ENCODE measurements at regions not wholly inside any gene's neighbourhood (a gene's known extent, or its start where the extent isn't known, plus 50 kb on each side); places are given as distances from the start of the nearest gene placed in this dataset.

- no peaks in the 10 kb centered on the region for H3K9me3 ChIP-seq
- TF ChIP-seq CTCF (IDR thresholded peaks at IDR 0.05): no peak
These were observed 247.7 kb upstream of the DMRT1 start for GRCh38 chr9:593809-594208.

GRCh38 chr9:596703-597102 is 244.8 kb upstream of the DMRT1 start:
- no peak overlapping the region for H3K4me3 ChIP-seq (ENCODE audit: low read depth in 1 of 2, low read length in 1 of 2)
- H3K27me3 ChIP-seq: no peaks in the 10 kb centered on the region
- H3K4me1 ChIP-seq (ENCODE audit: control insufficient read depth in 1 of 2, insufficient read depth in 1 of 2, low read depth in 1 of 2, low read length in 1 of 2): peaks cover 4 to 6% of the 10 kb centered on the region in 2 experiments
- H3K27ac ChIP-seq: no peak overlapping the region
- TF ChIP-seq CTCF (IDR thresholded peaks at IDR 0.05): no peak
- no peaks in the 10 kb centered on the region for H3K9me3 ChIP-seq
- H3K36me3 ChIP-seq: no peaks in the 10 kb centered on the region

More at GRCh38 chr9:593809-594208, 247.7 kb upstream of the DMRT1 start:
- H3K27me3 ChIP-seq: no peaks in the 10 kb centered on the region
- no peak overlapping the region for H3K4me3 ChIP-seq (ENCODE audit: low read depth in 1 of 2, low read length in 1 of 2)
- H3K4me1 ChIP-seq (ENCODE audit: control insufficient read depth in 1 of 2, insufficient read depth in 1 of 2, low read depth in 1 of 2, low read length in 1 of 2): peaks cover 13 to 25% of the 10 kb centered on the region in 2 experiments
- H3K27ac ChIP-seq: no peak overlapping the region
- H3K36me3 ChIP-seq: no peaks in the 10 kb centered on the region

- TF ChIP-seq CTCF (IDR thresholded peaks at IDR 0.05): no peak
- H3K36me3 ChIP-seq: no peaks in the 10 kb centered on the region
These were observed 241.5 kb upstream of the DMRT1 start for GRCh38 chr9:600006-600405.

GRCh38 chr9:602716-603115 is 238.8 kb upstream of the DMRT1 start:
- Histone ChIP-seq H3K36me3 (no peaks in the 10 kb centered on the region), H3K4me3 (ENCODE audit: low read depth in 1 of 2, low read length in 1 of 2) (no peak overlapping the region), H3K27me3 (no peaks in the 10 kb centered on the region), H3K9me3 (no peaks in the 10 kb centered on the region), H3K27ac (no peak overlapping the region), H3K4me1 (ENCODE audit: control insufficient read depth in 1 of 2, insufficient read depth in 1 of 2, low read depth in 1 of 2, low read length in 1 of 2) (peaks cover 4 to 6% of the 10 kb centered on the region in 2 experiments)
- no peak for TF ChIP-seq CTCF (IDR thresholded peaks at IDR 0.05)

More at GRCh38 chr9:600006-600405, 241.5 kb upstream of the DMRT1 start:
- Histone ChIP-seq H3K27me3 (no peaks in the 10 kb centered on the region), H3K4me1 (ENCODE audit: control insufficient read depth in 1 of 2, insufficient read depth in 1 of 2, low read depth in 1 of 2, low read length in 1 of 2) (peaks cover 4 to 6% of the 10 kb centered on the region in 2 experiments), H3K27ac (no peak overlapping the region), H3K4me3 (ENCODE audit: low read depth in 1 of 2, low read length in 1 of 2) (no peak overlapping the region), H3K9me3 (no peaks in the 10 kb centered on the region)

GRCh38 chr9:603126-603525 is 238.4 kb upstream of the DMRT1 start:
- no peaks in the 10 kb centered on the region for H3K36me3 ChIP-seq
- H3K4me3 ChIP-seq (ENCODE audit: low read depth in 1 of 2, low read length in 1 of 2): no peak overlapping the region
- no peak overlapping the region for H3K27ac ChIP-seq
- H3K9me3 ChIP-seq: no peaks in the 10 kb centered on the region
- H3K4me1 ChIP-seq (ENCODE audit: control insufficient read depth in 1 of 2, insufficient read depth in 1 of 2, low read depth in 1 of 2, low read length in 1 of 2): peaks cover 4 to 6% of the 10 kb centered on the region in 2 experiments
- H3K27me3 ChIP-seq: no peaks in the 10 kb centered on the region
- no peak for TF ChIP-seq CTCF (IDR thresholded peaks at IDR 0.05)

GRCh38 chr9:607417-607816 is 234.1 kb upstream of the DMRT1 start:
- Histone ChIP-seq H3K4me3 (ENCODE audit: low read depth in 1 of 2, low read length in 1 of 2) (no peak overlapping the region), H3K27me3 (no peaks in the 10 kb centered on the region), H3K9me3 (no peaks in the 10 kb centered on the region), H3K4me1 (ENCODE audit: control insufficient read depth in 1 of 2, insufficient read depth in 1 of 2, low read depth in 1 of 2, low read length in 1 of 2) (no peaks in the 10 kb centered on the region), H3K36me3 (no peaks in the 10 kb centered on the region), H3K27ac (no peak overlapping the region)
- TF ChIP-seq CTCF (IDR thresholded peaks at IDR 0.05): no peak
